Esophagus squamous epithelium (tissue), 5 donors: ENCODE measurements at regions not wholly inside any gene's neighbourhood (a gene's known extent, or its start where the extent isn't known, plus 50 kb on each side); places are given as distances from the start of the nearest gene placed in this dataset.

Experiments
- DNase-seq: peaks from one replicate; lab custom pipeline; 2025; lab: John Stamatoyannopoulos, UW
- H3K27ac ChIP-seq, 4 donors: fragments of 200-600 bp; sonication (generic); one replicate each; pipeline ENCODE4 v1.5.1; 2016 to 2019; ENCODE audit warnings: mild to moderate bottlenecking in 1 of 4
- H3K27me3 ChIP-seq, 4 donors: fragments of 200-600 bp; sonication (generic); 1 replicate in 3 of 4; 2 replicates in 1 of 4; pipeline versions ENCODE4 v1.5.1 to v1.6.0; 2017 to 2021; ENCODE audit warnings: antibody characterized with exemption in 1 of 4
- H3K36me3 ChIP-seq, 3 donors: fragments of 200-600 bp; sonication (generic); one replicate each; pipeline ENCODE4 v1.5.1; 2016 to 2019
- H3K4me1 ChIP-seq, 3 donors: fragments of 200-600 bp; sonication (generic); one replicate each; pipeline ENCODE4 v1.5.1; 2017 to 2019
- H3K4me3 ChIP-seq, 4 donors: fragments of 200-600 bp; sonication (generic); 1 replicate in 3 of 4; 2 replicates in 1 of 4; pipeline ENCODE4 v1.5.1; 2016 to 2019; ENCODE audit warnings: mild to moderate bottlenecking in 2 of 4, moderate library complexity in 1 of 4
- H3K9me3 ChIP-seq, 3 donors: fragments of 200-600 bp; sonication (generic); one replicate each; pipeline ENCODE4 v1.5.1; 2016 to 2019
- CTCF ChIP-seq, 6 experiments: fragments of 450-650 bp in 4 of 6; fragments of 200-600 bp in 2 of 6; sonication (generic) in 2 of 6; IDR thresholded peaks; one replicate each; pipeline ENCODE4 v1.5.1; 2016 to 2019; ENCODE audit warnings: antibody characterized with exemption in 6 of 6, mild to moderate bottlenecking in 4 of 6, moderate library complexity in 4 of 6
- POLR2A ChIP-seq, 4 donors: fragments of 450-650 bp; IDR thresholded peaks; one replicate each; pipeline ENCODE4 v1.6.1; 2017; ENCODE audit warnings: antibody characterized with exemption in 4 of 4, mild to moderate bottlenecking in 4 of 4, moderate library complexity in 3 of 4
- WGBS, 2 donors: methylation state at CpG; one replicate each; pipeline ENCODE4 v1.1.5; 2018; 5-methylcytosine and 5-hydroxymethylcytosine counted together
- intact Hi-C: fragments of 100-400 bp; cut with DNase I; formaldehyde crosslinking; loops from one replicate; pipeline ENCODE4 v1.15.0; 2022
- donor health status: DM: yes; HTN: yes; CAD: no.

- Histone ChIP-seq H3K4me1 (no peaks in the 10 kb centered on the region), H3K36me3 (no peaks in the 10 kb centered on the region), H3K27me3 (no peaks in the 10 kb centered on the region), H3K27ac (no peak overlapping the region), H3K4me3 (no peak overlapping the region), H3K9me3 (no peaks in the 10 kb centered on the region)
- 56 to 59% methylated on average over 1 of the region's 1 CpG for WGBS, 2 donors
- intact Hi-C loops, result no loop called here
- no peak for TF ChIP-seq POLR2A (IDR thresholded peaks at IDR 0.05)
- no peak for TF ChIP-seq CTCF (IDR thresholded peaks at IDR 0.05)
- DNase-seq, result no peak
These were observed 637.5 kb downstream of the DSC3 start for GRCh38 chr18:30405038-30405437.

- Histone ChIP-seq H3K9me3 (no peaks in the 10 kb centered on the region), H3K4me1 (no peaks in the 10 kb centered on the region), H3K27me3 (no peaks in the 10 kb centered on the region), H3K27ac (no peak overlapping the region), H3K4me3 (no peak overlapping the region), H3K36me3 (no peaks in the 10 kb centered on the region)
- TF ChIP-seq POLR2A (IDR thresholded peaks at IDR 0.05) (no peak), CTCF (IDR thresholded peaks at IDR 0.05) (no peak)
- DNase-seq, result no peak
- intact Hi-C loops, result no loop called here
- 58 to 81% methylated on average over 1 of the region's 1 CpG for WGBS, 2 donors
These were observed 638.1 kb downstream of the DSC3 start for GRCh38 chr18:30404422-30404821.

DNA sequence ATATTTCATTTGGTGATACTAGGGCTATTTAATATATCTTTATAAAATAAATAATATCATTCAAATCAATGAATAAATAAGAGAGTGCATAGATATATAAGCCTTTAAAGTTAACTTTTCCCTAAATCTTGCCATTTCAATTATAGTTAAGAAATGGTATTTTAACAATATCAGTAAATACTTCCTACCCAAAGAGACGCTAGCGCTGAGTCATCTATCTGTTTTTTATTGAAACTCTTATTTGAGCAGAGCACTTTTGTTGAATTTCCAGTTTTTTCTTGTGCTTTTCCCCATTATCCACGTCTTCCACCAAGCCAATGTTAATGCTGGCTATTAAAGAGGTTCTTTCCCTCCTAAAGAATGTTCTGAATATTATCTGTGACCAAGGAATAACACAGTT, 639.3 kb downstream of the DSC3 start:
- TF ChIP-seq CTCF (IDR thresholded peaks at IDR 0.05), result no peak
- TF ChIP-seq POLR2A (IDR thresholded peaks at IDR 0.05), result no peak
- Histone ChIP-seq H3K9me3 (no peaks in the 10 kb centered on the region), H3K36me3 (no peaks in the 10 kb centered on the region), H3K4me3 (no peak overlapping the region), H3K4me1 (no peaks in the 10 kb centered on the region), H3K27me3 (no peaks in the 10 kb centered on the region), H3K27ac (no peak overlapping the region)
- intact Hi-C loops, result no loop called here
- 47 to 54% methylated on average over 3 of the region's 3 CpGs for WGBS, 2 donors
- no peak for DNase-seq

DNA sequence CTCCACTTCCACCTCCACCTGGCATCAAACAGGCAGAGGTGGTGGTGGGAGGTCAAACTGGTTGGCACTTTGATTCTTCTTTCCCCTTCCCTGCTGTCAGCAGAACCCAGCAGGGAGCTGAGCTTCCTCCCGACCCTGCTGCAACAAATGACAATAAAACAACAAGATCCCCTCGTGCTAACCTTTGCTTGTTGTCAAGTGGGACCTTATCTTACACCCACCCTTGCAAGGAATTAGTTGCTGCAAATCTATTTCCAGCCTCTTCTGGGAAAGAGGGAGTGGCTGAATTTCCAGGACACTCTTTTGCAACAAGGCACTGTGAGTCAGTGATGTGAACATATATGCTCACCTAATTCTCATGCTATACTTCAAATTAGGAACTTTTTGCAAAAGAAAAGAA, 655.1 kb downstream of the DSC3 start:
- 0 to 21% methylated on average over 2 of the region's 2 CpGs for WGBS, 2 donors

GRCh38 chr18:30386624-30387023, 655.9 kb downstream of the DSC3 start:
- intact Hi-C loops, result no loop called here
- Histone ChIP-seq H3K36me3 (no peaks in the 10 kb centered on the region), H3K9me3 (no peaks in the 10 kb centered on the region), H3K4me1 (no peaks in the 10 kb centered on the region), H3K27me3 (no peaks in the 10 kb centered on the region), H3K27ac (no peak overlapping the region), H3K4me3 (no peak overlapping the region)
- no peak for DNase-seq
- no peak for TF ChIP-seq POLR2A (IDR thresholded peaks at IDR 0.05)
- TF ChIP-seq CTCF (IDR thresholded peaks at IDR 0.05), result no peak
- WGBS, 2 donors, result 25 to 38% methylated on average over 5 of the region's 5 CpGs

More for the DNA sequence above, 655.1 kb downstream of the DSC3 start:
- H3K27ac ChIP-seq, result no peak overlapping the region
- no peak overlapping the region for H3K4me3 ChIP-seq
- no peaks in the 10 kb centered on the region for H3K27me3 ChIP-seq
- intact Hi-C loops, result no loop called here
- H3K4me1 ChIP-seq, result no peaks in the 10 kb centered on the region
- no peaks in the 10 kb centered on the region for H3K9me3 ChIP-seq
- H3K36me3 ChIP-seq, result no peaks in the 10 kb centered on the region
- DNase-seq, result no peak
- no peak for TF ChIP-seq POLR2A (IDR thresholded peaks at IDR 0.05)
- TF ChIP-seq CTCF (IDR thresholded peaks at IDR 0.05), result no peak
